ENCODE measurements at regions not wholly inside any gene's neighbourhood (a gene's known extent, or its start where the extent isn't known, plus 50 kb on each side); places are given as distances from the start of the nearest gene placed in this dataset.
"Not testable (repeated sequence)": the region's sequence is repeated elsewhere in the genome, so short reads cannot be mapped to it uniquely, and the experiment has no call there.

- ATAC-seq, result no peak
- H3K27ac ChIP-seq, result no peak overlapping the region
- WGBS, 2 donors (ENCODE audit: low coverage in 1 of 2), result 59% methylated on average over 9 of the region's 21 CpGs; no CpG with 5 or more reads in 1 of the 2 donors
- H3K4me3 ChIP-seq, result no peak overlapping the region
- H3K9me3 ChIP-seq, result no peaks in the 10 kb centered on the region
- H3K4me1 ChIP-seq, result no peaks in the 10 kb centered on the region
- no peaks in the 10 kb centered on the region for H3K27me3 ChIP-seq
- no peaks in the 10 kb centered on the region for H3K36me3 ChIP-seq
- TF ChIP-seq CTCF (IDR thresholded peaks at IDR 0.05) (no peak), POLR2AphosphoS5 (IDR thresholded peaks at IDR 0.05) (no peak), EP300 (IDR thresholded peaks at IDR 0.05) (no peak), POLR2A (IDR thresholded peaks at IDR 0.05) (no peak)
Observed at GRCh38 chrX:729583-730409, 99.2 kb downstream of the SHOX start.

GRCh38 chrX:729101-729500, 98.5 kb downstream of the SHOX start:
- not testable (repeated sequence) for H3K9me3 ChIP-seq, H3K27me3 ChIP-seq, H3K27ac ChIP-seq, H3K4me3 ChIP-seq, H3K4me1 ChIP-seq, ATAC-seq, H3K36me3 ChIP-seq
- 100% methylated on average over 1 of the region's 14 CpGs; no CpG with 5 or more reads in 1 of the 2 donors for WGBS, 2 donors (ENCODE audit: low coverage in 1 of 2)

GRCh38 chrX:728639-729038, 98.0 kb downstream of the SHOX start:
- not testable (repeated sequence) for H3K4me3 ChIP-seq, ATAC-seq
- WGBS, 2 donors (ENCODE audit: low coverage in 1 of 2), result no CpG with 5 or more reads among the region's 11 CpGs

GRCh38 chrX:727738-728621, 97.4 kb downstream of the SHOX start:
- Histone ChIP-seq H3K9me3 (peaks cover 0 to 13% (median 0%) of the 10 kb centered on the region in 3 donors), H3K27ac (no peak overlapping the region), H3K27me3 (no peaks in the 10 kb centered on the region), H3K4me1 (no peaks in the 10 kb centered on the region), H3K36me3 (no peaks in the 10 kb centered on the region), H3K4me3 (no peak overlapping the region)
- WGBS, 2 donors (ENCODE audit: low coverage in 1 of 2), result 10% methylated on average over 2 of the region's 22 CpGs; no CpG with 5 or more reads in 1 of the 2 donors
- no peak for ATAC-seq
- TF ChIP-seq POLR2A (IDR thresholded peaks at IDR 0.05) (no peak), CTCF (IDR thresholded peaks at IDR 0.05) (peak in 1 of 4 experiments; percentile 14), POLR2AphosphoS5 (IDR thresholded peaks at IDR 0.05) (no peak), EP300 (IDR thresholded peaks at IDR 0.05) (no peak)

More at GRCh38 chrX:728639-729038, 98.0 kb downstream of the SHOX start:
- not testable (repeated sequence) for H3K27ac ChIP-seq, H3K4me1 ChIP-seq, H3K9me3 ChIP-seq, H3K27me3 ChIP-seq, H3K36me3 ChIP-seq

- H3K9me3 ChIP-seq, result peaks cover 0 to 13% (median 0%) of the 10 kb centered on the region in 3 donors
- H3K4me3 ChIP-seq, result no peak overlapping the region
- no peak for ATAC-seq
- H3K36me3 ChIP-seq, result no peaks in the 10 kb centered on the region
- TF ChIP-seq CTCF (IDR thresholded peaks at IDR 0.05) (no peak), POLR2AphosphoS5 (IDR thresholded peaks at IDR 0.05) (no peak), EP300 (IDR thresholded peaks at IDR 0.05) (no peak), POLR2A (IDR thresholded peaks at IDR 0.05) (no peak)
- H3K4me1 ChIP-seq, result no peaks in the 10 kb centered on the region
- no peaks in the 10 kb centered on the region for H3K27me3 ChIP-seq
- 91% methylated on average over 4 to 8 of the region's 9 CpGs for WGBS, 2 donors (ENCODE audit: low coverage in 1 of 2)
- H3K27ac ChIP-seq, result no peak overlapping the region
Observed at GRCh38 chrX:725971-726370, 95.4 kb downstream of the SHOX start.

Measured in gastroesophageal sphincter (tissue), 4 donors.